ENCODE measurements at regions not wholly inside any gene's neighbourhood (a gene's known extent, or its start where the extent isn't known, plus 50 kb on each side); places are given as distances from the start of the nearest gene placed in this dataset.
"Not testable (repeated sequence)": the region's sequence is repeated elsewhere in the genome, so short reads cannot be mapped to it uniquely, and the experiment has no call there.

- no peak for TF ChIP-seq POLR2AphosphoS5 (IDR thresholded peaks at IDR 0.05)
- no peak for TF ChIP-seq EP300 (IDR thresholded peaks at IDR 0.05)
- no peak for TF ChIP-seq CTCF (IDR thresholded peaks at IDR 0.05)
- no peaks in the 10 kb centered on the region for H3K9me3 ChIP-seq
- no peaks in the 10 kb centered on the region for H3K27me3 ChIP-seq
- no peak overlapping the region for H3K4me3 ChIP-seq
- WGBS, 2 donors (ENCODE audit: low coverage in 1 of 2) = no CpG with 5 or more reads among the region's 1 CpG
- no peak for ATAC-seq
- H3K4me1 ChIP-seq = no peaks in the 10 kb centered on the region
- no peaks in the 10 kb centered on the region for H3K36me3 ChIP-seq
- no peak overlapping the region for H3K27ac ChIP-seq
These were observed 112.8 kb upstream of the HEY2 start for GRCh38 chr6:125636671-125637070.

DNA sequence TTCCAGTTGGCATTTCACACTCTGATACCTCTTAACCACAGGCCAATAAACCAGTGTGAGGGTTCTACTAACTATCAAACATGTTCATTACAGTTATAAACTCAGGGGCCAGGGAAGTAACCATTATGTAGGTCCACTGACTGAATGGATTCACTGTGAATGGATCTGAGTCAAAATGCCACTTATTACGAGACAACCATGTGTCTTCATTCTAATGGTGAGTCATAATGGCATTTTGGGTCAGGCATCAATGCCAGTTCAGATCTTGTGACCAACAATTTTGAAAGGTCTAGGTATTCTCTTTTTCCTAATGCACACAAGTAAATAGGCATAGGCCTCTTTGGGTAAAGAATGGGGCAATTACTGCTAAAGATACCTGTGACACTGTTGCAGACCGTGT lies 112.2 kb upstream of the HEY2 start:
- no peaks in the 10 kb centered on the region for H3K27me3 ChIP-seq
- WGBS, 2 donors (ENCODE audit: low coverage in 1 of 2) = 79 to 88% methylated on average over 1 to 2 of the region's 2 CpGs
- H3K36me3 ChIP-seq = no peaks in the 10 kb centered on the region
- no peak overlapping the region for H3K4me3 ChIP-seq
- H3K4me1 ChIP-seq = no peaks in the 10 kb centered on the region
- H3K27ac ChIP-seq = no peak overlapping the region
- TF ChIP-seq CTCF (IDR thresholded peaks at IDR 0.05) (no peak), POLR2AphosphoS5 (IDR thresholded peaks at IDR 0.05) (no peak)
- ATAC-seq = no peak
- H3K9me3 ChIP-seq = no peaks in the 10 kb centered on the region

- no peaks in the 10 kb centered on the region for H3K9me3 ChIP-seq
- TF ChIP-seq EP300 (IDR thresholded peaks at IDR 0.05) = no peak
- TF ChIP-seq CTCF (IDR thresholded peaks at IDR 0.05) = no peak
- H3K4me1 ChIP-seq = no peaks in the 10 kb centered on the region
- H3K4me3 ChIP-seq = no peak overlapping the region
- 51 to 54% methylated on average over 3 of the region's 3 CpGs for WGBS, 2 donors (ENCODE audit: low coverage in 1 of 2)
- no peaks in the 10 kb centered on the region for H3K27me3 ChIP-seq
- no peak overlapping the region for H3K27ac ChIP-seq
- H3K36me3 ChIP-seq = no peaks in the 10 kb centered on the region
- no peak for ATAC-seq
These were observed 109.9 kb upstream of the HEY2 start for GRCh38 chr6:125639466-125640020.

- ATAC-seq = no peak
- Histone ChIP-seq H3K9me3 (no peaks in the 10 kb centered on the region), H3K27ac (no peak overlapping the region), H3K4me3 (no peak overlapping the region), H3K4me1 (no peaks in the 10 kb centered on the region), H3K27me3 (no peaks in the 10 kb centered on the region), H3K36me3 (no peaks in the 10 kb centered on the region)
- no peak for TF ChIP-seq EP300 (IDR thresholded peaks at IDR 0.05)
- no peak for TF ChIP-seq POLR2AphosphoS5 (IDR thresholded peaks at IDR 0.05)
- no peak for TF ChIP-seq CTCF (IDR thresholded peaks at IDR 0.05)
- no peak for TF ChIP-seq POLR2A (IDR thresholded peaks at IDR 0.05)
- 87 to 92% methylated on average over 4 to 5 of the region's 5 CpGs for WGBS, 2 donors (ENCODE audit: low coverage in 1 of 2)
These were observed 108.8 kb upstream of the HEY2 start for GRCh38 chr6:125640441-125641150.

GRCh38 chr6:125643967-125644661 lies 105.3 kb upstream of the HEY2 start:
- H3K9me3 ChIP-seq, H3K27ac ChIP-seq, H3K4me3 ChIP-seq, H3K36me3 ChIP-seq, H3K27me3 ChIP-seq, H3K4me1 ChIP-seq, ATAC-seq: not testable (repeated sequence)
- WGBS, 2 donors (ENCODE audit: low coverage in 1 of 2) = 96 to 98% methylated on average over 4 to 7 of the region's 27 CpGs
